Putamen (tissue), 1 donor: ENCODE measurements at regions not wholly inside any gene's neighbourhood (a gene's known extent, or its start where the extent isn't known, plus 50 kb on each side); places are given as distances from the start of the nearest gene placed in this dataset.

Source experiments
- DNase-seq: peaks from one replicate; pipeline ENCODE4 v3.0.0-alpha.2; 2016; ENCODE audit warnings: low spot score

DNA sequence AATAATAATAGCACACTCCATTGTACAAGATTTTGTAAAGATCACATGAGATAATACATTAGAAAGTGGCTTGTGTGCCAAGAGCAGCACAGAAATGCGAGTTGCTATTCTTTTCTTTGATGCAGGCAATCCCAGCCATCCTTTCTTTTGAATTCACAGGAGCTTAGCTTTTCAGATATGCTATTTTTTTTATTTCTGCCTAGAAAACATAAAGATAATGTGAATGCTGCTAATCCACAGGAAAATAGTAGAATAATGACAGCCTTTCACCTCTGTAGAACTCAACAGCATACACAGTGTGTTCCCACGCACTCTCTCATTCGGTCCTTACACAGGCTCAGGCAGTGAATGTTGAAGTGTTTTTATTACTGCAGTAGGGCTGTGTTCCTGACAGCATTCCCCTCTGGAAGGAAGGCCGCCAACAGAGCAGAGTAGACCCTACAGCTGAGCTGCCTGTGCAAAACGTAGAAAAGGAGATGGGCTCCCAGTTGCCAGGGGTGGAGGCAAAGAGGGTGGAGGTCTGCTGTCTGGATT, 138.8 kb upstream of the TAPT1 start:
- no peak for DNase-seq

- no peak for DNase-seq
Measured at GRCh38 chr4:16360694-16361262, 134.5 kb upstream of the TAPT1 start.

- no peak for DNase-seq
Measured at GRCh38 chr4:16353165-16353564, 126.9 kb upstream of the TAPT1 start.

- no peak for DNase-seq
Measured at GRCh38 chr4:16351161-16351560, 124.9 kb upstream of the TAPT1 start.

GRCh38 chr4:16344853-16345252, 118.6 kb upstream of the TAPT1 start:
- DNase-seq: no peak

GRCh38 chr4:16337936-16338335, 111.7 kb upstream of the TAPT1 start:
- DNase-seq: no peak

DNA sequence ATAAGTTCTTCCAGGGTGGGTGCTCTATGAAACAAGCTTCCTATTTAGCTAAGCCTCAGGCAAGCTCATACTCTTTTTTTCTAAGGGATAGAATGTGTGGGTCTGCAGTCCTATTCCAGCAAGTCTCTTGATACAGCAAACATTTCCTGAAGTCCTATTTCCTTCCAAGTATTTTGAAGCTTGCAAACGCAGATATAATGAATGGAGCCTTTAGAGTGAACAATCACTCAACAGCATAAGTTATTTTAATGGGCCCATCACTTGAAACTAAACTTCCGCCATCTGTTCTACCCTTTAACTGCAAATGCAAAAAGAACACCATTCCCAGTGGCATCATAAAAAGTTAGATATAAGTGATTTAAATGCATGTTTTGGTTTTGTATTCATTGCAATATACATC, 108.3 kb upstream of the TAPT1 start:
- DNase-seq: no peak

DNA sequence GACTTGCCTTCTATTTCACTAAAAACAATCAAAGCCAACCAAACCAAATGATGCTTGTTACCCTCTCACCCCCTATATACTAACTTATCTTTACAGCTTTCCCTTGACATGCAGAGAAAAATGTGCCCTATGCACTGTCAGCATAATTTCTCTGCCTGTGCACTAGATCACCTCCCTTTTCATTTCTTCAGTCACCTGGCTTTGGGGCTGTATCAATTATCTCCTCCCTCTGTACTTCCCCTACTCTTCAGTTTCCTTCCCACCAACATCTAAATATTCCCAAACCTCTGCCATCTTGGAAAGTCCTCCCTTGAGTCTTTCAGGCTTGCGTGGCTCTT, 103.5 kb upstream of the TAPT1 start:
- no peak for DNase-seq

- no peak for DNase-seq
Measured at GRCh38 chr4:16329125-16329796, 103.0 kb upstream of the TAPT1 start.

DNA sequence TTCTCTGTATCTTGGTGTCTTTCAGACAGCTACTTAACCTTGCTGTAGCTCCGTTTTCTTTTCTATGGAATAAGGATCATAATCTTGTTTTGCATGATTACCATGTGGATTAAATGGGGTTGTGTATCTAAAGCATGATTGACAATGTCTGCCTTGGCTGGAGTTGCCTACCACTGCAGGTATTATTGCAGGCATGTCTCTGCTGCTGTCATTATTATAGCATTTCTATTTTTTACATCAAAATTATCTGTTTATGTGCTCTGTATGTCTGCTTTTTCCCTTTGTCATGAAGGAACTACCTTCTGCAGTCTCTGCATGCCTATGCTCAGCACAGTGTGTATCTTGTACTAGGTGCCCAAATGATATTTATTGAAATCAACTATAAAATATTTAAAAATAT, 95.9 kb upstream of the TAPT1 start:
- no peak for DNase-seq

DNA sequence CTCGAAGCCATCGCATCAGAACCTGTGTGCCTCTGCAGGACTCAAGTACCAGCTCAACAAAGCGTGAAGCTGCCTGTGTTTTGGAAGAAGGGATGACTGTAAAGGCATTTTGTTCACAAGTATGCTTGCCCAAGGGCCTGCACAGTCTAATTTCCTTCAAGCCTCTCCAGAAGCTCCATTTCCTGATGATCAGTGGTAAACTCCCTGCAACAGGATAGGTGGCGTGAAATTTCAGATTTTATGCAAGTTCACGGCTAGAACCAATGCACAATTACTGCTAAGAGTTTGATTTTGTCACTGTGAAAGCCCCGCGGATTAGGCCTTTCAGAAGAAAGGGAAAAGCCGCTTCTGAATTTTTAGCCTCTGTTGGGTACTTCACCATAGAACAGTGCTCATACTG, 89.2 kb upstream of the TAPT1 start:
- DNase-seq: no peak

DNA sequence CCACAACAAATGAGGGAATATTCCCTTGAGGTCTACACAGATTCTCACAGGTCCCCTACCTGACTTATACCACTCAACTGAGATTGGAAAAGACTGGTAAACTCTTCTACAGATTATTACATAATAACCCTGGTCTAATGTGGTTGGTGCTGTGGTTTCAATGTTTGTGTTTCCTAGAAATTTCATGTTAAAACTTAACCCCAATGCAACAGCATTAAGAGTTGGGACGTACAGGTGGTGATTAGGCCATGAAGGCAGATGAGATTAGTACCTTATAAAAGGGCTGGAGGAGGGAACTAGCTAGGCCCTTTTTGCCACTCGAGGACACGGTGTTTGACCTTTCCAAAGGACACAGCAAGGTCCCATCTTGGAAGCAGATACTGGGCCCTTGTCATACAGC, 84.3 kb upstream of the TAPT1 start:
- DNase-seq: no peak

- DNase-seq: no peak
Measured at GRCh38 chr4:16302648-16303047, 76.4 kb upstream of the TAPT1 start.

- no peak for DNase-seq
Measured at GRCh38 chr4:16297003-16297402, 70.7 kb upstream of the TAPT1 start.

DNA sequence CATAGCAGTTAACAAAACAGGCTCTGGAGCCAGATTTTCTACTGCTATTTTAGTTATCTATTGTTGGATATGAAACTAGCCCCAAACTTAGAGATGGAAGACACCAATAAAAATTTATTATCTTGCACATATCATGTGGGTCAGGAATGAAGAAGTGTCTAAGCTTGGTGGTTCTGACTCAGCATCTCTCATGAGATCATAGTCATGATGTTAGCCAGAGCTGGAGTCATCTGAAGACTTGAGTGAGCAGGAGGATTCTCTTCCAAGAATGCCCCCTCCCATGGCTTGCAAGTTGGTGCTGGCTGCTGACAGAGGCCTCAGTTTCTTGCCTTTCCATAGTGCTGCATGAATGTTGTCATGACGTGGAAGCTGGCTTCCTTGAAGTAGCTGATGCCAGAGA, 68.2 kb upstream of the TAPT1 start:
- no peak for DNase-seq

DNA sequence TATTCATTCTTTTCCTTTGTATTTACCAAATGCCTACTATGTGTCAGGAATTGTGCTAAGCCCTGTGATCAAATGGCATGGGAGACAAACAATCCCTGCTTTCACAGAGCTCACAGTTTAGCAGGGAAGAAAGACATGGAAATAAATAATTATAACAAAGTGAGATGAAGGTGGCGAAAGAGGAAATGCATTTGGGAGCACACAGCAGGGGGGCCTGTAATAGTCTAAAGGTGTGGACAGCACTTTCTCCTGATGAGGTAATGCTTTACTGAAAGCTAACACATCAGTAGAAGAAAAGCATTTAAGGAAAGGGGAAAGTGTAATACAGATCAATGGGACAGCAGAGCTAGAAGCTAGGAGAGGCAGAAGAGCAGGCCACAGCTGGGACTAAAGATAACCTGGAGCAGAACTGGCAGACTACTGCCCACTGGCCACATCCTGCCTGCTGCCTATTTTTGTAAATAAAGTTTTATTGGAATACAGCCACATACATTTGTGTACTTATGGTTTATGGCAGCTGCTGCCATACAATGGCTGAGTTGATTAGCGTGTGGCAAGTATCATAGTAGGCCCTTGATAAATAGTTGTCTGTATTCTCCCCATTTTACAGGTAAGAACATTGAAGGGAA, 67.1 kb upstream of the TAPT1 start:
- no peak for DNase-seq

DNA sequence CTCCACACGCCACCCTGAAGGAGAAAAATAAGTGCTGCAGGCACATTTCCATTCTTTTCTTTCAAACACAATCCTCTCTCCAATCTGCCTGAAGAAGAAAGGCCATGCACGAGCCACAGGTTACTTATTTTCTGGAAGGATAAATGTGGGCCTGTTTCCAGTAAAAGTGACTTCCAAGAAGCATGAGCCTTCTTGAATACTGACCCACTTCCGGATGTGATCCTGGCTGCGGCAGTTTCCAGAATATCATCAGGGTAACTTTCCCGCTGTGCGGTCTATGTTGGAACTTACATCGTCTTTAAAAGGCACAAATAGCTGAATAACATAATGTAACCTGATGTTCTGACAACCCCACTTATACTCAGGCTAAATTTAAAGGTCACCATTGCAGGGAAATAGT, 66.3 kb upstream of the TAPT1 start:
- DNase-seq: no peak

GRCh38 chr4:16290681-16291420, 64.6 kb upstream of the TAPT1 start:
- DNase-seq: no peak

DNA sequence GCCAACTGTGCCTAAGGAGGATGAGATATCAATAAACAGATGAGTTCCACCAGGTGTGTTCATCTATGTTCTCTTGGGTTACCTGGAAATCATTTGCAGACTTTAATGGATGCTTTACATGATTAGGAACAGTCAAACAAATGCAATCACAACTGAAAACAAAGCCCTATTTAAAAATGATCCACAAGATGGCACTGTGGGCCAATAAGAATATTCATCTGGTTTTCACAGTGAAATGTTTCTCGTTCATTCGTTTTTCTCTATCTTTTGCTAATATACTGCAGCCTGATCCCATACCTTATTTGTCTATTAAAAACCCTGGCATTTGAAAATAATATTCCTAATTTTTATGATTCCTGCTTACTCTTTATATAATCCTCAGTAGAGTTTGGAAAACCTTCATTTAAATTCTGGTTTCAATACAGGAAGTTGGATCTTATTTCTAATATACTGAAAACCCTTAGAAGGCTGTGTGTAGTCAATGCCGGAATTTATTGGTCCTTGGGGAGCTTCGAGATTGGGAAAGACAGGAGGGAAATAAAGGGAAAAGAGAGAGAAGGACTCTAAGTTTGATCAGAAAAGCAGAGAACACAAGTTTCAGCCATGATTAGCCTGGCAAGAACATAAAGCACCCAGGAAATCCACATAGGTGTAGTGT, 63.8 kb upstream of the TAPT1 start:
- DNase-seq: peak; percentile 44

GRCh38 chr4:16284050-16284449, 57.8 kb upstream of the TAPT1 start:
- no peak for DNase-seq

GRCh38 chr4:16278178-16278577, 51.9 kb upstream of the TAPT1 start:
- no peak for DNase-seq
